OCI-LY1 (cell line): ENCODE measurements at regions not wholly inside any gene's neighbourhood (a gene's known extent, or its start where the extent isn't known, plus 50 kb on each side); places are given as distances from the start of the nearest gene placed in this dataset.

Source experiments
- CTCF ChIP-seq: fragments of 200-600 bp; sonication (generic), shearing (Covaris generic); IDR thresholded peaks from 2 replicates; pipeline ENCODE4 v1.5.1; 2017; ENCODE audit warnings: mild to moderate bottlenecking, antibody characterized with exemption, low read length, moderate library complexity, mixed read lengths
- EZH2 ChIP-seq: fragments of 200-600 bp; sonication (generic), shearing (Covaris generic); IDR thresholded peaks from 2 replicates; pipeline ENCODE4 v1.8.0; 2017; ENCODE audit warnings: borderline replicate concordance, mixed run types, mild to moderate bottlenecking, antibody characterized with exemption, low read length, moderate library complexity, mixed read lengths

- TF ChIP-seq CTCF (peak; percentile 9; the same call in 1 of the 2 replicates), EZH2 (no peak)
Measured at GRCh38 chr5:82885627-82886389, 191.4 kb downstream of the TMEM167A start.
